ENCODE measurements at regions not wholly inside any gene's neighbourhood (a gene's known extent, or its start where the extent isn't known, plus 50 kb on each side); places are given as distances from the start of the nearest gene placed in this dataset.

GRCh38 chr2:153299809-153300208, 178.8 kb downstream of the RPRM start (continued):
- TF ChIP-seq ZNF462 (CRISPR knock-in tag; IDR thresholded peaks at IDR 0.05) (no peak), EZH2 (IDR thresholded peaks at IDR 0.05; ENCODE audit: low read depth, unreplicated experiment) (no peak), POLR2AphosphoS5 (IDR thresholded peaks at IDR 0.05; ENCODE audit: low read depth) (no peak), CREB1 (CRISPR knock-in tag; IDR thresholded peaks at IDR 0.05; ENCODE audit: low read depth) (no peak), ZNF331 (CRISPR knock-in tag; IDR thresholded peaks at IDR 0.05; ENCODE audit: low read depth) (no peak), EZH2phosphoT487 (IDR thresholded peaks at IDR 0.05; ENCODE audit: unreplicated experiment) (no peak), ETS1 (IDR thresholded peaks at IDR 0.05) (no peak), CTCF (conservative IDR thresholded peaks at IDR 0.05; ENCODE audit: low read depth in 2 of 2) (no peak), JUNB (IDR thresholded peaks at IDR 0.05; ENCODE audit: unreplicated experiment) (no peak), STAT1 (IDR thresholded peaks at IDR 0.05; ENCODE audit: unreplicated experiment) (no peak)

Data from GM23338 (cell line).